T47D (cell line): ENCODE measurements at regions not wholly inside any gene's neighbourhood (a gene's known extent, or its start where the extent isn't known, plus 50 kb on each side); places are given as distances from the start of the nearest gene placed in this dataset.

ENCODE experiments used
- DNase-seq, 2 experiments: peaks; one replicate each; pipeline versions ENCODE4 v3.0.0 to v3.0.0-alpha.2; 2011 to 2012; ENCODE audit warnings: low read depth in 1 of 2, low spot score in 1 of 2
- JUND ChIP-seq: IDR thresholded peaks from 2 replicates; pipeline ENCODE4 v1.6.1; 2012; ENCODE audit warnings: low read depth
- in situ Hi-C: cut with HindIII; loops from 2 replicates; pipeline ENCODE4 v1.10.0; 2016; ENCODE audit warnings: low sequenced_read_pairs, low pct_unique_long_range_greater_than_20kb

GRCh38 chr11:119793335-119793984 is 64.5 kb upstream of the NECTIN1 start:
- in situ Hi-C loops = no loop called here
- DNase-seq = no peak
- TF ChIP-seq JUND = no peak

GRCh38 chr11:119791701-119792151 is 62.7 kb upstream of the NECTIN1 start:
- in situ Hi-C loops = no loop called here
- no peak for DNase-seq
- TF ChIP-seq JUND = no peak

- TF ChIP-seq JUND = no peak
Measured at GRCh38 chr11:119791047-119791446, 62.0 kb upstream of the NECTIN1 start.

GRCh38 chr11:119790476-119790875 is 61.5 kb upstream of the NECTIN1 start:
- in situ Hi-C loops = no loop called here

More at GRCh38 chr11:119791047-119791446, 62.0 kb upstream of the NECTIN1 start:
- in situ Hi-C loops = no loop called here
- no peak for DNase-seq

GRCh38 chr11:119789766-119790407 is 60.9 kb upstream of the NECTIN1 start:
- no peak for DNase-seq
- no peak for TF ChIP-seq JUND
- in situ Hi-C loops = no loop called here

More at GRCh38 chr11:119790476-119790875, 61.5 kb upstream of the NECTIN1 start:
- TF ChIP-seq JUND = no peak
- no peak for DNase-seq

GRCh38 chr11:119788911-119789560 is 60.0 kb upstream of the NECTIN1 start:
- TF ChIP-seq JUND = no peak
- no peak for DNase-seq
- in situ Hi-C loops = no loop called here

- in situ Hi-C loops = no loop called here
- TF ChIP-seq JUND = no peak
- no peak for DNase-seq
Measured at GRCh38 chr11:119788096-119788883, 59.3 kb upstream of the NECTIN1 start.

- no peak for DNase-seq
- in situ Hi-C loops = no loop called here
Measured at GRCh38 chr11:119787074-119787461, 58.1 kb upstream of the NECTIN1 start.

GRCh38 chr11:119786431-119787073 is 57.6 kb upstream of the NECTIN1 start:
- no peak for TF ChIP-seq JUND
- no peak for DNase-seq
- in situ Hi-C loops = no loop called here

More at GRCh38 chr11:119787074-119787461, 58.1 kb upstream of the NECTIN1 start:
- no peak for TF ChIP-seq JUND

- no peak for TF ChIP-seq JUND
- in situ Hi-C loops = no loop called here
- no peak for DNase-seq
Measured at GRCh38 chr11:119785131-119785530, 56.1 kb upstream of the NECTIN1 start.

GRCh38 chr11:119784421-119784820 is 55.4 kb upstream of the NECTIN1 start:
- in situ Hi-C loops = no loop called here
- no peak for DNase-seq
- no peak for TF ChIP-seq JUND
